PC-3 (cell line): ENCODE measurements at regions not wholly inside any gene's neighbourhood (a gene's known extent, or its start where the extent isn't known, plus 50 kb on each side); places are given as distances from the start of the nearest gene placed in this dataset.

Experiments used
- CTCF ChIP-seq: fragments of 300-600 bp; sonication (generic); conservative IDR thresholded peaks from 2 replicates; pipeline ENCODE4 v1.5.1; 2017; ENCODE audit warnings: antibody characterized with exemption, low read depth, mild to moderate bottlenecking, low read length
- EZH2 ChIP-seq: fragments of 300-600 bp; sonication (generic); IDR thresholded peaks from one replicate; pipeline ENCODE4 v1.6.1; 2017; ENCODE audit warnings: antibody characterized with exemption, mild to moderate bottlenecking, low read length; ENCODE audit not compliant: unreplicated experiment

DNA sequence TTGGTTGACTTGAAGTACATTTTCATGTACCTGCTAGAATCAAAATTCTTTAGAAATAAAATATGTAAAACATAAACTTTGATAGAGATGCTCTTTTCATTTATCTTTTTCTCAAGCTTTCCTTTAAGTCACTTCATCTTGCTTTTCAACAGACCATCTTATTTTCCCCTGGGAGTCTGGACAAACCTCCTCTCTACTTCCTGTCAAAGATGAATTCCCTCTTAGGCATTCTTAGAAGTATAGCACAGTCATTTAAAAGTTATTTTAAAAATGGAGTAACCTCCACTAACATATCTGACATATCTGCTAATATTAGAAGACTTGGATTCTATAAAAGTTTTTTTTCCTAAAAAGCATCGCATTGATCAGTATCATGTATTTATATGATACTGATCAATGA is 84.8 kb upstream of the PAX6 start:
- TF ChIP-seq CTCF, result no peak
- no peak for TF ChIP-seq EZH2
